HCT116 (cell line): ENCODE measurements at regions not wholly inside any gene's neighbourhood (a gene's known extent, or its start where the extent isn't known, plus 50 kb on each side); places are given as distances from the start of the nearest gene placed in this dataset.

Source experiments
- ATAC-seq: fragments of 200-7000 bp; cut with Tn5 transposase; 2 replicates; pipeline ENCODE4 v1.9.1; 2020; ENCODE audit warnings: mild to moderate bottlenecking, moderate library complexity
- BruUV-seq: library from RNA; stranded (reverse); fragments of 400-500 nt; replicated peaks from 2 replicates; lab custom pipeline; 2021; lab: Mats Ljungman, UMichigan
- CTCF ChIA-PET: fragments of 300-600 bp; sonication (Branson Sonifier 250); formaldehyde crosslinking; loops from one replicate; lab custom pipeline; 2021; ENCODE audit warnings: antibody characterized with exemption; lab: Charles Lee
- POLR2A ChIA-PET: fragments of 300-600, 350-600 bp; sonication (Branson Sonifier 250); formaldehyde crosslinking; loops from one replicate; lab custom pipeline; 2021; ENCODE audit warnings: antibody characterized with exemption; lab: Charles Lee
- RAD21 ChIA-PET, 2 experiments: fragments of 300-600 bp; sonication (Branson Sonifier 250); formaldehyde crosslinking; loops; one replicate each; lab custom pipeline; 2023; ENCODE audit warnings: low total read pairs in 2 of 2; ENCODE audit not compliant: uncharacterized antibody in 2 of 2, unreplicated experiment in 2 of 2, low non-redundant PET in 1 of 2; lab: Charles Lee
- DNase-seq: peaks from one replicate; pipeline ENCODE4 v3.0.0-alpha.2; 2010; ENCODE audit warnings: low read depth, low spot score
- H2AFZ ChIP-seq: fragments of 200-600 bp; shearing (Covaris generic), sonication (generic); 2 replicates; pipeline ENCODE4 v1.6.1; 2017; ENCODE audit warnings: low read depth, mixed run types, mixed read lengths, antibody characterized with exemption, low read length; ENCODE audit not compliant: poor library complexity, severe bottlenecking
- H3K27ac ChIP-seq: 2 replicates; pipeline ENCODE4 v1.5.1; 2012; ENCODE audit warnings: low read depth, low read length
- H3K27me3 ChIP-seq: fragments of 200-600 bp; sonication (generic); 2 replicates; pipeline ENCODE4 v1.6.1; 2016; ENCODE audit warnings: mixed run types, low read length, mixed read lengths; ENCODE audit not compliant: insufficient read depth
- H3K36me3 ChIP-seq, 2 experiments: fragments of 200-500 bp in 1 of 2; fragments of 200-600 bp in 1 of 2; sonication (Bioruptor generic) in 1 of 2; sonication (generic) in 1 of 2; 2 replicates each; pipeline versions ENCODE4 v1.5.1 to v1.6.1; 2014 to 2016; ENCODE audit warnings: low read length in 2 of 2, inconsistent platforms in 1 of 2, mixed read lengths in 1 of 2, mixed run types in 1 of 2; ENCODE audit not compliant: insufficient read depth in 2 of 2, control insufficient read depth in 1 of 2
- H3K4me1 ChIP-seq, 2 experiments: fragments of 200-600 bp in 1 of 2; sonication (generic) in 1 of 2; 2 replicates each; pipeline versions ENCODE4 v1.5.1 to v1.6.1; 2012 to 2017; ENCODE audit warnings: low read length in 2 of 2, inconsistent platforms in 1 of 2, mild to moderate bottlenecking in 1 of 2, mixed read lengths in 1 of 2, mixed run types in 1 of 2, moderate library complexity in 1 of 2; ENCODE audit not compliant: insufficient read depth in 2 of 2, control insufficient read depth in 1 of 2
- H3K4me2 ChIP-seq: fragments of 200-600 bp; sonication (generic); 2 replicates; pipeline ENCODE4 v1.6.1; 2017; ENCODE audit warnings: mixed run types, low read length, mixed read lengths
- H3K4me3 ChIP-seq, 2 experiments: fragments of 200-600 bp in 1 of 2; sonication (generic) in 1 of 2; replicated peaks in 1 of 2; 2 replicates each; pipeline ENCODE4 v1.5.1; 2011 to 2016; ENCODE audit warnings: low read length in 2 of 2, control low read depth in 1 of 2, low read depth in 1 of 2, mild to moderate bottlenecking in 1 of 2, mixed read lengths in 1 of 2, mixed run types in 1 of 2
- H3K79me2 ChIP-seq: fragments of 200-600 bp; sonication (generic); 2 replicates; pipeline ENCODE4 v1.6.1; 2017; ENCODE audit warnings: mild to moderate bottlenecking, mixed run types, low read length, moderate library complexity, mixed read lengths; ENCODE audit not compliant: insufficient read depth
- H3K9ac ChIP-seq: fragments of 200-600 bp; sonication (generic); 2 replicates; pipeline ENCODE4 v1.6.1; 2016; ENCODE audit warnings: low read length, mixed read lengths
- H3K9me2 ChIP-seq: fragments of 200-600 bp; sonication (generic), shearing (Covaris generic); 2 replicates; pipeline ENCODE4 v1.6.1; 2017; ENCODE audit warnings: mixed run types, mild to moderate bottlenecking, moderate library complexity; ENCODE audit not compliant: insufficient read depth
- H3K9me3 ChIP-seq, 2 experiments: fragments of 200-500 bp in 1 of 2; fragments of 200-600 bp in 1 of 2; sonication (Bioruptor generic) in 1 of 2; sonication (generic) in 1 of 2; 2 replicates each; pipeline ENCODE4 v1.6.1; 2014 to 2017; ENCODE audit warnings: low read length in 2 of 2, mixed read lengths in 2 of 2, inconsistent platforms in 1 of 2, low read depth in 1 of 2, mild to moderate bottlenecking in 1 of 2, mixed run types in 1 of 2, moderate library complexity in 1 of 2; ENCODE audit not compliant: control insufficient read depth in 1 of 2, insufficient read depth in 1 of 2
- H4K20me1 ChIP-seq: fragments of 200-600 bp; sonication (generic), shearing (Covaris generic); 2 replicates; pipeline ENCODE4 v1.6.1; 2017; ENCODE audit warnings: mixed run types, mild to moderate bottlenecking, moderate library complexity; ENCODE audit not compliant: insufficient read depth
- CTCF ChIP-seq, 3 experiments: fragments of 200-600 bp in 1 of 3; sonication (generic) in 1 of 3; IDR thresholded peaks in 2 of 3; conservative IDR thresholded peaks in 1 of 3; 2 replicates each; pipeline ENCODE4 v1.5.1; 2012 to 2017; ENCODE audit warnings: low read depth in 2 of 3, low read length in 2 of 3, antibody characterized with exemption in 1 of 3, borderline replicate concordance in 1 of 3, control low read depth in 1 of 3, mild to moderate bottlenecking in 1 of 3, mixed read lengths in 1 of 3, mixed run types in 1 of 3, moderate library complexity in 1 of 3; ENCODE audit not compliant: insufficient read depth in 1 of 3
- EGR1 ChIP-seq: IDR thresholded peaks from 2 replicates; pipeline ENCODE4 v1.6.1; 2012; ENCODE audit warnings: low read depth
- JUND ChIP-seq: IDR thresholded peaks from 2 replicates; pipeline ENCODE4 v1.6.1; 2012
- MAX ChIP-seq: IDR thresholded peaks from 2 replicates; pipeline ENCODE4 v1.6.1; 2012
- RAD21 ChIP-seq: IDR thresholded peaks from 2 replicates; pipeline ENCODE4 v1.6.1; 2012; ENCODE audit warnings: low read depth, mild to moderate bottlenecking
- SIN3A ChIP-seq: IDR thresholded peaks from 2 replicates; pipeline ENCODE4 v1.6.1; 2012; ENCODE audit warnings: low read depth
- SRF ChIP-seq: IDR thresholded peaks from 2 replicates; pipeline ENCODE4 v1.6.1; 2012; ENCODE audit warnings: low read depth
- YY1 ChIP-seq: IDR thresholded peaks from 2 replicates; pipeline ENCODE4 v1.6.1; 2011; ENCODE audit warnings: low read length, low read depth, moderate library complexity, mild to moderate bottlenecking; ENCODE audit not compliant: insufficient replicate concordance; ENCODE audit errors: extremely low read depth
- ZBTB33 ChIP-seq: IDR thresholded peaks from 2 replicates; pipeline ENCODE4 v1.6.1; 2011; ENCODE audit warnings: mild to moderate bottlenecking, low read length, moderate library complexity; ENCODE audit not compliant: insufficient replicate concordance; ENCODE audit errors: extremely low read depth
- ZNF274 ChIP-seq: fragments of 200-500 bp; sonication (Bioruptor generic); IDR thresholded peaks from 2 replicates; pipeline ENCODE4 v1.6.1; 2014; ENCODE audit warnings: mild to moderate bottlenecking, low read depth, low read length, inconsistent platforms
- intact Hi-C: fragments of 100-400 bp; cut with micrococcal nuclease; formaldehyde crosslinking; loops from 2 replicates; pipeline ENCODE4 v1.10.0; 2022

- Histone ChIP-seq H3K79me2 (no peaks in the 10 kb centered on the region), H3K36me3 (no peaks in the 10 kb centered on the region), H3K9me3 (no peaks in the 10 kb centered on the region), H3K27ac (no peak overlapping the region), H3K4me2 (no peak overlapping the region), H3K4me3 (no peak overlapping the region), H2AFZ (no peak overlapping the region), H4K20me1 (no peaks in the 10 kb centered on the region), H3K27me3 (no peaks in the 10 kb centered on the region), H3K9ac (no peak overlapping the region), H3K9me2 (no peaks in the 10 kb centered on the region), H3K4me1 (no peaks in the 10 kb centered on the region)
- TF ChIP-seq CTCF (IDR thresholded peaks at IDR 0.05 in 2 of 3, conservative IDR thresholded peaks at IDR 0.05 in 1 of 3; ENCODE audit: borderline replicate concordance in 1 of 3, insufficient read depth in 1 of 3, low read depth in 2 of 3, low read length in 2 of 3), result no peak
- no peak for TF ChIP-seq RAD21
- TF ChIP-seq YY1, result no peak
- no peak for TF ChIP-seq SIN3A
- no peak for TF ChIP-seq EGR1
- TF ChIP-seq JUND, result no peak
- no peak for TF ChIP-seq ZBTB33
- no peak for TF ChIP-seq MAX
- no peak for TF ChIP-seq ZNF274
- no peak for TF ChIP-seq SRF
- ChIA-PET RAD21 (no interaction called here), POLR2A (no interaction called here), CTCF (no interaction called here)
- no peak for ATAC-seq
- no TSS peak for BruUV-seq
- no peak for DNase-seq
- intact Hi-C loops, result no loop called here
Observed at GRCh38 chr10:131404886-131405285, 93.4 kb upstream of the TCERG1L start.
